A673 (cell line): ENCODE measurements at regions not wholly inside any gene's neighbourhood (a gene's known extent, or its start where the extent isn't known, plus 50 kb on each side); places are given as distances from the start of the nearest gene placed in this dataset.

ENCODE experiments used
- BruUV-seq: library from RNA; stranded (reverse); fragments of 400-500 nt; replicated peaks from 2 replicates; lab custom pipeline; 2021; lab: Mats Ljungman, UMichigan
- CTCF ChIA-PET: fragments of 300-600 bp; sonication (Branson Sonifier 250); formaldehyde crosslinking; loops from one replicate; lab custom pipeline; 2022; ENCODE audit warnings: antibody characterized with exemption; lab: Charles Lee
- POLR2A ChIA-PET: fragments of 300-600 bp; sonication (Branson Sonifier 250); formaldehyde crosslinking; loops from one replicate; lab custom pipeline; 2022; ENCODE audit warnings: antibody characterized with exemption; ENCODE audit not compliant: low non-redundant PET; lab: Charles Lee
- DNase-seq: peaks from one replicate; pipeline ENCODE4 v3.0.0-alpha.2; 2015; ENCODE audit warnings: low spot score
- H3K27ac ChIP-seq: fragments of 200-600 bp; sonication (generic); 2 replicates; pipeline ENCODE4 v1.5.1; 2016; ENCODE audit warnings: mixed run types, low read depth, mild to moderate bottlenecking, mixed read lengths, antibody characterized with exemption, low read length; ENCODE audit not compliant: poor library complexity, severe bottlenecking
- H3K27me3 ChIP-seq: fragments of 200-600 bp; sonication (generic); replicated peaks from 2 replicates; pipeline ENCODE4 v1.6.1; 2017; ENCODE audit warnings: mixed run types, low read depth, mild to moderate bottlenecking, mixed read lengths, antibody characterized with exemption, low read length; ENCODE audit not compliant: insufficient read depth, poor library complexity
- H3K36me3 ChIP-seq: fragments of 200-600 bp; sonication (generic); 2 replicates; pipeline ENCODE4 v1.6.1; 2016; ENCODE audit warnings: mixed run types, mild to moderate bottlenecking, mixed read lengths, antibody characterized with exemption, low read length; ENCODE audit not compliant: insufficient read depth, poor library complexity, severe bottlenecking
- H3K4me1 ChIP-seq: fragments of 200-600 bp; sonication (generic); 2 replicates; pipeline ENCODE4 v1.6.1; 2017; ENCODE audit warnings: mixed run types, mild to moderate bottlenecking, mixed read lengths, antibody characterized with exemption, low read length; ENCODE audit not compliant: insufficient read depth, poor library complexity, severe bottlenecking
- H3K4me3 ChIP-seq: fragments of 200-600 bp; sonication (generic); 2 replicates; pipeline ENCODE4 v1.5.1; 2016; ENCODE audit warnings: low read depth, mixed run types, mild to moderate bottlenecking, mixed read lengths, low read length; ENCODE audit not compliant: poor library complexity, severe bottlenecking
- H3K9me3 ChIP-seq: fragments of 200-600 bp; sonication (generic); 2 replicates; pipeline ENCODE4 v1.6.1; 2016; ENCODE audit warnings: mixed run types, low read depth, mild to moderate bottlenecking, mixed read lengths, antibody characterized with exemption, low read length; ENCODE audit not compliant: poor library complexity, severe bottlenecking
- EZH2 ChIP-seq: fragments of 200-600 bp; sonication (generic); IDR thresholded peaks from 2 replicates; pipeline ENCODE4 v1.6.1; 2017; ENCODE audit warnings: borderline replicate concordance, low read depth, mild to moderate bottlenecking, mixed read lengths, antibody characterized with exemption, low read length; ENCODE audit not compliant: poor library complexity, severe bottlenecking
- intact Hi-C: fragments of 100-400 bp; cut with micrococcal nuclease; formaldehyde crosslinking; loops from one replicate; pipeline ENCODE4 v1.10.0; 2022; ENCODE audit not compliant: unreplicated experiment
- TF ChIP-seq, protein P1 (sequence below): fragments of 300-800, 200-600 bp; sonication (generic); conservative IDR thresholded peaks from 2 replicates; pipeline ENCODE4 v1.5.1; 2017; ENCODE audit warnings: low read depth, mild to moderate bottlenecking, antibody characterized with exemption, low read length, moderate library complexity, mixed read lengths

DNA sequence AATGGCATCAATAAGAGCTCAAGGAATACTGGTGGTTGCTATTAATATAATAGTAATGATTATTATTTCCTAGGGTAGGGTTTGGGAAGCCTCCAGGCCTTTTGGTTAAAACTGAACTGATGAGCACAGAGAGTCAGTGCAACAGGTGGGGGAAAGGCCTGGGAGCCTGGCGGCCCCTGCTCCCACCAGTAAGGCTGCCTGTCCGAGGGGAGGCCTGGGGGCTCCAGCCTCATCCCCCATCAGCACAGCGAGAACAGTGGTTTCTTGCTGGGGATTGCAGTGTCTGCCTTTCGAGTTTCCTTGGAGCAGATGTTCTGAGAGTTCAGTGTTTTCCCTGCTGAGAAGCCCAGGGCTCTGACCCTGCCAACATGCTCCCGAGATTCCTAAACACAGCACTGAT lies 340.4 kb downstream of the CDH26 start:
- no peak for DNase-seq
- no peak overlapping the region for H3K27ac ChIP-seq
- BruUV-seq, result no TSS peak
- CTCF ChIA-PET, result no interaction called here
- no peak overlapping the region for H3K4me3 ChIP-seq
- no peaks in the 10 kb centered on the region for H3K9me3 ChIP-seq
- POLR2A ChIA-PET, result no interaction called here
- no peaks in the 10 kb centered on the region for H3K27me3 ChIP-seq
- no peaks in the 10 kb centered on the region for H3K4me1 ChIP-seq
- H3K36me3 ChIP-seq, result no peaks in the 10 kb centered on the region
- intact Hi-C loops, result no loop called here
- TF ChIP-seq EZH2, result no peak
- TF ChIP-seq, protein P1, sequence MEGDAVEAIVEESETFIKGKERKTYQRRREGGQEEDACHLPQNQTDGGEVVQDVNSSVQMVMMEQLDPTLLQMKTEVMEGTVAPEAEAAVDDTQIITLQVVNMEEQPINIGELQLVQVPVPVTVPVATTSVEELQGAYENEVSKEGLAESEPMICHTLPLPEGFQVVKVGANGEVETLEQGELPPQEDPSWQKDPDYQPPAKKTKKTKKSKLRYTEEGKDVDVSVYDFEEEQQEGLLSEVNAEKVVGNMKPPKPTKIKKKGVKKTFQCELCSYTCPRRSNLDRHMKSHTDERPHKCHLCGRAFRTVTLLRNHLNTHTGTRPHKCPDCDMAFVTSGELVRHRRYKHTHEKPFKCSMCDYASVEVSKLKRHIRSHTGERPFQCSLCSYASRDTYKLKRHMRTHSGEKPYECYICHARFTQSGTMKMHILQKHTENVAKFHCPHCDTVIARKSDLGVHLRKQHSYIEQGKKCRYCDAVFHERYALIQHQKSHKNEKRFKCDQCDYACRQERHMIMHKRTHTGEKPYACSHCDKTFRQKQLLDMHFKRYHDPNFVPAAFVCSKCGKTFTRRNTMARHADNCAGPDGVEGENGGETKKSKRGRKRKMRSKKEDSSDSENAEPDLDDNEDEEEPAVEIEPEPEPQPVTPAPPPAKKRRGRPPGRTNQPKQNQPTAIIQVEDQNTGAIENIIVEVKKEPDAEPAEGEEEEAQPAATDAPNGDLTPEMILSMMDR, result no peak

DNA sequence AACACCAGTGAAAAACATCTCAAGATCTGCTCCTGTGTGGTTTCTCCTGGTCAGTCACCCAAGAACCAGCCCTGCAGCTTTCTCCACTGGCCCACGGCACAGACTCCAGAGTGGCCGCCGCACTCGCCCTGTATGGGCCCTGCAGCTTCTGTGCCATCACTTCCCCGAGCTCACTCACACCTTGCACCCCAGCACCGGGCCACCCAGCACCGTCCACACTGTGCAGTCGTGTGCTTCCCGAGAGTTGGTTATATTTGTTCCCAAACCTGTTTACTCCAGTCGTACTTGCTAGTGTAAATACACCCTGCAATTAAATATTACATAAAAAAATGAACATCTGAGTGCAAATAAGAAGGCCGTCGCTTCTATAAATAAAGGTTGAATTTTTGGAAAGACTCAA lies 341.7 kb downstream of the CDH26 start:
- TF ChIP-seq EZH2, result no peak
- TF ChIP-seq, protein P1, result no peak
- BruUV-seq, result no TSS peak
- DNase-seq, result no peak
- POLR2A ChIA-PET, result no interaction called here
- CTCF ChIA-PET, result no interaction called here
- Histone ChIP-seq H3K36me3 (no peaks in the 10 kb centered on the region), H3K4me1 (no peaks in the 10 kb centered on the region), H3K4me3 (no peak overlapping the region), H3K27me3 (no peaks in the 10 kb centered on the region), H3K27ac (no peak overlapping the region), H3K9me3 (no peaks in the 10 kb centered on the region)
- intact Hi-C loops, result no loop called here

DNA sequence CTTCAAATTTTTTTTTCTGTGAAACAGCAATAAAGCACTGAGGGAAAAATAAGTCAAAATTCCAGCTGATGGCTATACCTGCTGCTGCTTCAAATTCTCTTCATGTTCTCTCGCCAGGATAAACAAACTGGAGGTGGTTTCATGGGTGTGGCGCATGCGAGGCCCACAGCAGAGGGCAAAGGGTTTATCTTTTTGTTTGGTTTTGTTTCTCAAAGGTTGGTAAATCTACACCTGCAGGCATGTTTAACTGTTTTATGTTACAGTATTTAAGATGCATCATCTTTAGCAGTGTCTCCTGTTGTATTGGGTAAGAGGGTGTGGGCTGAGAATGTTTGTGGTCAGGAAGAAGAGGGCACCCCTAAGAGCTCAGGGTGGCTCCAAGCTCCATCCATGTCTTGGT lies 342.2 kb downstream of the CDH26 start:
- no peaks in the 10 kb centered on the region for H3K27me3 ChIP-seq
- TF ChIP-seq EZH2, result no peak
- TF ChIP-seq, protein P1, result no peak
- no TSS peak for BruUV-seq
- no peak overlapping the region for H3K4me3 ChIP-seq
- ChIA-PET POLR2A (no interaction called here), CTCF (no interaction called here)
- intact Hi-C loops, result no loop called here
- no peaks in the 10 kb centered on the region for H3K4me1 ChIP-seq
- H3K36me3 ChIP-seq, result no peaks in the 10 kb centered on the region
- DNase-seq, result no peak
- H3K27ac ChIP-seq, result no peak overlapping the region
- H3K9me3 ChIP-seq, result no peaks in the 10 kb centered on the region
